ENCODE measurements at regions not wholly inside any gene's neighbourhood (a gene's known extent, or its start where the extent isn't known, plus 50 kb on each side); places are given as distances from the start of the nearest gene placed in this dataset.

GRCh38 chr2:122100346-122100745 lies 344.9 kb downstream of the TSN start:
- H3K27ac ChIP-seq, result no peak overlapping the region
- no peak for TF ChIP-seq CTCF (conservative IDR thresholded peaks at IDR 0.05; ENCODE audit: low read depth)
- CTCF ChIA-PET, result no interaction called here
- no peak for DNase-seq (ENCODE audit: low spot score)
- POLR2A ChIA-PET (ENCODE audit: low non-redundant PET), result no interaction called here

GRCh38 chr2:122100756-122101155 lies 345.3 kb downstream of the TSN start:
- ChIA-PET CTCF (no interaction called here), POLR2A (ENCODE audit: low non-redundant PET) (no interaction called here)
- no peak for DNase-seq (ENCODE audit: low spot score)
- TF ChIP-seq CTCF (conservative IDR thresholded peaks at IDR 0.05; ENCODE audit: low read depth), result no peak
- no peak overlapping the region for H3K27ac ChIP-seq

- no peak for TF ChIP-seq CTCF (conservative IDR thresholded peaks at IDR 0.05; ENCODE audit: low read depth)
- DNase-seq (ENCODE audit: low spot score), result no peak
- ChIA-PET POLR2A (ENCODE audit: low non-redundant PET) (no interaction called here), CTCF (no interaction called here)
- no peak overlapping the region for H3K27ac ChIP-seq
Observed at GRCh38 chr2:122101319-122101718, 345.9 kb downstream of the TSN start.

- ChIA-PET POLR2A (ENCODE audit: low non-redundant PET) (no interaction called here), CTCF (interaction anchor here (0.7 kb wide), 1 partner anchor 54 kb away, joined by 3 read pairs; no protein-coding TSS in a partner anchor)
- TF ChIP-seq CTCF (conservative IDR thresholded peaks at IDR 0.05; ENCODE audit: low read depth), result no peak
- DNase-seq (ENCODE audit: low spot score), result no peak
- H3K27ac ChIP-seq, result no peak overlapping the region
Observed at GRCh38 chr2:122105171-122105876, 349.9 kb downstream of the TSN start.

- no peak for DNase-seq (ENCODE audit: low spot score)
- POLR2A ChIA-PET (ENCODE audit: low non-redundant PET), result no interaction called here
- no peak overlapping the region for H3K27ac ChIP-seq
- CTCF ChIA-PET, result interaction anchor here (0.7 kb wide), 1 partner anchor 54 kb away, joined by 3 read pairs; no protein-coding TSS in a partner anchor
- TF ChIP-seq CTCF (conservative IDR thresholded peaks at IDR 0.05; ENCODE audit: low read depth), result no peak
Observed at GRCh38 chr2:122105877-122106206, 350.4 kb downstream of the TSN start.

- ChIA-PET CTCF (interaction anchor here (0.6 kb wide), 1 partner anchor 1829 kb away, joined by 3 read pairs; no protein-coding TSS in a partner anchor), POLR2A (ENCODE audit: low non-redundant PET) (no interaction called here)
- no peak for TF ChIP-seq CTCF (conservative IDR thresholded peaks at IDR 0.05; ENCODE audit: low read depth)
- DNase-seq (ENCODE audit: low spot score), result no peak
- no peak overlapping the region for H3K27ac ChIP-seq
Observed at GRCh38 chr2:122108186-122108585, 352.7 kb downstream of the TSN start.
